ENCODE measurements at regions not wholly inside any gene's neighbourhood (a gene's known extent, or its start where the extent isn't known, plus 50 kb on each side); places are given as distances from the start of the nearest gene placed in this dataset.

GRCh38 chr12:24014915-24015832 lies 65.7 kb upstream of the SOX5 start:
- no peak for TF ChIP-seq CTCF (IDR thresholded peaks at IDR 0.05)
- no peak for TF ChIP-seq POLR2A (IDR thresholded peaks at IDR 0.05)
